ENCODE measurements at regions not wholly inside any gene's neighbourhood (a gene's known extent, or its start where the extent isn't known, plus 50 kb on each side); places are given as distances from the start of the nearest gene placed in this dataset.

DNA sequence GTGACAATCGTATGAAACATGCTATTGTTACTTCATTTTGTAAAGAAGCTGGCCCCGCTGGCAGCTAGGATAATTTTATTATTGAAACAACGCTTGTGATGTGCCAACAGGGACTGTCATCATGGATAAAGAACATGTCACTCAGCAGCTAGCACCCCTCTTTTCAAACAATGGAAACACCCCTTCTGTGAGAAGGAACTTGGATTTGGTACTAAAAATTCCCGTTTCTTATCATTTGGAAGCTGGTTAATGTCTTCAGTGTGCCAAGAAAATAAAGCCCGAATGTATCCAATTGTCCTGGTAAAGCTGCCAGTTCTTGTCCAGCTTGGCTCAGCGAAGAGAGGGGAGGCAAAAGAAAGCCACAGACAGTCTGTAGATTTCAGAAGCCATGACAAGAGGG, 186.6 kb downstream of the PHLDA1 start:
- Histone ChIP-seq H3K27ac (ENCODE audit: low read depth, low read length) (no peak overlapping the region), H3K36me3 (ENCODE audit: control insufficient read depth in 5 of 5, insufficient read depth in 5 of 5, low read length in 5 of 5) (no peaks in the 10 kb centered on the region), H3K4me3 (ENCODE audit: low read depth in 1 of 5, low read length in 5 of 5) (no peak overlapping the region), H3K9me3 (ENCODE audit: control insufficient read depth in 5 of 5, low read length in 5 of 5) (peaks cover 0 to 8% (median 3%) of the 10 kb centered on the region in 5 donors), H3K27me3 (ENCODE audit: control insufficient read depth in 5 of 5, insufficient read depth in 4 of 5, low read length in 5 of 5) (no peaks in the 10 kb centered on the region), H3K9ac (ENCODE audit: low read length in 5 of 5) (no peak overlapping the region), H3K4me1 (ENCODE audit: control insufficient read depth in 5 of 5, insufficient read depth in 5 of 5, low read length in 5 of 5) (peaks cover 0 to 5% (median 3%) of the 10 kb centered on the region in 5 donors)

DNA sequence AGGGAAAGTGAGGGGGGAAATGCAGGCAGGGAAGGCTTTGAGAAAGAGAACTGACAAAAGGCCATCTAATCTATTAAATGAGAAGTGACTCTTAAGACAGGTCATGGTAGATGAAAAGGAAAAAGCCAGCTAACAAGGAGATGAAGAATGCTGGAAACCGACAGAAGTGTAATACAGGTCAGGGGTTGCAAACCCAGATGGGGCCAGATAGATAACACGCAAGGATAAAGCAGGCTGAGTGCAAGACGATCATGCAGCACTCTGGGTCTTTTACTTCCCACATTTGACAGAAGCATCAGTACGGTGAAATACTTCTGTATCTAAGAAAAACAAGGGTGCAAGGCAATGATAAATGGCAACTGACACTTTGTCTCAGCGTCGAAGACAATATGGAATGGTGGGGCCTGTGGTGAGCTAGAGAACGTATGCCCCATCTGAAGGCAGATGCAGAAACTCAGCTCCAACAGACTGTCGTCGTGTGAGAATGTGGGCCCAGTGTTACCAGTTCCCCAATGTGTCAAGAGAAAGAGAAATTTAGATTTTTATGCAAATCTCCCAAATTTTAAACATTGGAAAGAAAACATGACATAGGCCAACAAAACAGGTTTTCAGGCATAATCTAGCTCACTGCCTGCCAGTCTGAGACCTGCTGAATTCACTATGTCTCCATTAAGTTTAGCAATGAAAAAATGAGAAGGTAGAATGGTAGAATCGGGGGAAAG, 187.4 kb downstream of the PHLDA1 start:
- H3K4me3 ChIP-seq (ENCODE audit: low read depth in 1 of 5, low read length in 5 of 5), result no peak overlapping the region
- peaks cover 0 to 8% (median 3%) of the 10 kb centered on the region in 5 donors for H3K9me3 ChIP-seq (ENCODE audit: control insufficient read depth in 5 of 5, low read length in 5 of 5)
- no peaks in the 10 kb centered on the region for H3K27me3 ChIP-seq (ENCODE audit: control insufficient read depth in 5 of 5, insufficient read depth in 4 of 5, low read length in 5 of 5)
- no peak overlapping the region for H3K9ac ChIP-seq (ENCODE audit: low read length in 5 of 5)
- H3K27ac ChIP-seq (ENCODE audit: low read depth, low read length), result no peak overlapping the region
- no peaks in the 10 kb centered on the region for H3K36me3 ChIP-seq (ENCODE audit: control insufficient read depth in 5 of 5, insufficient read depth in 5 of 5, low read length in 5 of 5)
- peaks cover 0 to 5% (median 3%) of the 10 kb centered on the region in 5 donors for H3K4me1 ChIP-seq (ENCODE audit: control insufficient read depth in 5 of 5, insufficient read depth in 5 of 5, low read length in 5 of 5)

DNA sequence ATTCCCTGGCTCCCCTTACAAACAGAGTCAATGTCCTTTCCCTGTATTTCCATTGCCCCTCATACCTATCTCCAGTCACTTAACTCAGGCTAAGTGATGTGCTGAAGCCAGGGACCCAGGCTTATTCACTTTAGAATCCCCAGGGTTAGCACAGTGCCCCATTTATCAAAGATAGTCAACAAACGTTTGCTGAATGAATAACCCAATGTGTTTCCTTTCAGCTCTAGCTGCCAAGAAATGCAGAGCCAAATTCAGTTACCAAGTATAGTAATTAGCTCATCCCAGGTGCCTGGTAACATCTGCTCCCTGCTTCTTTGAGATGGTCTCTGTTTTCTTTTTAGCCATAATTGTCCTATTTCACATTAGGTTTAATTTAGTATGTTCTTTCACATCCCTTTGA, 189.5 kb downstream of the PHLDA1 start:
- no peaks in the 10 kb centered on the region for H3K4me1 ChIP-seq (ENCODE audit: control insufficient read depth in 5 of 5, insufficient read depth in 5 of 5, low read length in 5 of 5)
- H3K9ac ChIP-seq (ENCODE audit: low read length in 5 of 5), result no peak overlapping the region
- no peak overlapping the region for H3K4me3 ChIP-seq (ENCODE audit: low read depth in 1 of 5, low read length in 5 of 5)
- H3K27ac ChIP-seq (ENCODE audit: low read depth, low read length), result no peak overlapping the region
- H3K27me3 ChIP-seq (ENCODE audit: control insufficient read depth in 5 of 5, insufficient read depth in 4 of 5, low read length in 5 of 5), result no peaks in the 10 kb centered on the region
- H3K36me3 ChIP-seq (ENCODE audit: control insufficient read depth in 5 of 5, insufficient read depth in 5 of 5, low read length in 5 of 5), result no peaks in the 10 kb centered on the region
- peaks cover 0 to 8% (median 3%) of the 10 kb centered on the region in 5 donors for H3K9me3 ChIP-seq (ENCODE audit: control insufficient read depth in 5 of 5, low read length in 5 of 5)

DNA sequence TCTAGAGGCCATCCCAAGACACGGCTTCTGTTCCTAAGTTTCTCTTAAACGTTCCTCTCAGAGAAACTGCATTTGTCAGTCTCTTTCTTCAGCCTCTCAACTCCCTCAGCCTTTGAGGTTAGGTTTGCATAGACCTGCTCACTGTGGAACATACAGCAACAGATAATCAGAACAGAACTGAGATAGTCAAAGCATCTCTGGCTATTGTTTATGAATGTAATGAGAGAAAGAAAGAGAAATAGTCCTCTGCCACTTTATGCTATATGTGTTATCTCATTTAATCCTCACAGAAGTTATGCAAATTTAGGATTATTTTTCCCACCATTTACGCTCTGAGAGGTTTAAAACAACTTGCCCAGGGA, 190.6 kb downstream of the PHLDA1 start:
- Histone ChIP-seq H3K9ac (ENCODE audit: low read length in 5 of 5) (no peak overlapping the region), H3K27ac (ENCODE audit: low read depth, low read length) (no peak overlapping the region), H3K4me1 (ENCODE audit: control insufficient read depth in 5 of 5, insufficient read depth in 5 of 5, low read length in 5 of 5) (no peaks in the 10 kb centered on the region), H3K4me3 (ENCODE audit: low read depth in 1 of 5, low read length in 5 of 5) (no peak overlapping the region), H3K27me3 (ENCODE audit: control insufficient read depth in 5 of 5, insufficient read depth in 4 of 5, low read length in 5 of 5) (no peaks in the 10 kb centered on the region), H3K36me3 (ENCODE audit: control insufficient read depth in 5 of 5, insufficient read depth in 5 of 5, low read length in 5 of 5) (no peaks in the 10 kb centered on the region), H3K9me3 (ENCODE audit: control insufficient read depth in 5 of 5, low read length in 5 of 5) (peaks cover 0 to 3% (median 0%) of the 10 kb centered on the region in 5 donors)

DNA sequence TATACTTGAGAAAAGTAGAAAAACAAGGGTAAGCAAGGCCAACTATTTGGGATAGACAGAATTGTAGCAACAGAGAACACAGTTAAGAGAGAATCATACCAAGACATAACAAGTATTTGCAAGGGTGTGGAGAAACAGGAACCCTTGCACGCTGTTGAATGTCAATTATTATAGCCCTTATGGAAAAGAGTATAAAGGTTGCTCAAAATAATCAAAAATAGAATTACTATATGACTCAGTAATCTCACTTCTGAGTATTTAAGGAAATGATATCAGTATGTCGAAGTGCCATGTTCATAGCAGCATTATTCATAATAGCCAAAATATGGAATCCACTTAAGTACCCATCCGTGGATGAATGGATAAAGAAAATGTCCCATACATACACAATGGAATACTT, 193.3 kb downstream of the PHLDA1 start:
- Histone ChIP-seq H3K36me3 (ENCODE audit: control insufficient read depth in 5 of 5, insufficient read depth in 5 of 5, low read length in 5 of 5) (no peaks in the 10 kb centered on the region), H3K9ac (ENCODE audit: low read length in 5 of 5) (no peak overlapping the region), H3K27me3 (ENCODE audit: control insufficient read depth in 5 of 5, insufficient read depth in 4 of 5, low read length in 5 of 5) (no peaks in the 10 kb centered on the region), H3K4me3 (ENCODE audit: low read depth in 1 of 5, low read length in 5 of 5) (no peak overlapping the region), H3K4me1 (ENCODE audit: control insufficient read depth in 5 of 5, insufficient read depth in 5 of 5, low read length in 5 of 5) (no peaks in the 10 kb centered on the region), H3K27ac (ENCODE audit: low read depth, low read length) (no peak overlapping the region), H3K9me3 (ENCODE audit: control insufficient read depth in 5 of 5, low read length in 5 of 5) (no peaks in the 10 kb centered on the region)

DNA sequence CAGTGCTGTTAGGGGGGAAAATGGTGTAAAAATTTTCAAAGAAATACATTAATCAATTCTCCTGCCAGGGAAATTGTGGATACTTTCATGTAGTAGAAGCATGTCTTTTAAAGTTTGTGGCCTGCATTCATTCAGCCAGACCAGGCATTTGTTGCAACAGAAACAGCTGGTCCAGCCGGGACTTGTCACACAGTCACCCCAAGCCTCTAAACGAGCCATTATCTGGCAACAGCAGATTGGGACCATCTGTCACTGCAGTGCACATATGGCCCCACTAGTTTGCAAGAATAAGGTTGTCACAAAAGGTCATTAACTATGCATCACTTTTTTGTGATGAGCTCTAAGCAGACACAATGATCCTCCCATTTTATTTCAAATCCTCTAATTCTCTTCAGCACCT, 193.9 kb downstream of the PHLDA1 start:
- Histone ChIP-seq H3K27ac (ENCODE audit: low read depth, low read length) (no peak overlapping the region), H3K4me3 (ENCODE audit: low read depth in 1 of 5, low read length in 5 of 5) (no peak overlapping the region), H3K4me1 (ENCODE audit: control insufficient read depth in 5 of 5, insufficient read depth in 5 of 5, low read length in 5 of 5) (no peaks in the 10 kb centered on the region), H3K9me3 (ENCODE audit: control insufficient read depth in 5 of 5, low read length in 5 of 5) (no peaks in the 10 kb centered on the region), H3K9ac (ENCODE audit: low read length in 5 of 5) (no peak overlapping the region), H3K36me3 (ENCODE audit: control insufficient read depth in 5 of 5, insufficient read depth in 5 of 5, low read length in 5 of 5) (no peaks in the 10 kb centered on the region), H3K27me3 (ENCODE audit: control insufficient read depth in 5 of 5, insufficient read depth in 4 of 5, low read length in 5 of 5) (no peaks in the 10 kb centered on the region)

DNA sequence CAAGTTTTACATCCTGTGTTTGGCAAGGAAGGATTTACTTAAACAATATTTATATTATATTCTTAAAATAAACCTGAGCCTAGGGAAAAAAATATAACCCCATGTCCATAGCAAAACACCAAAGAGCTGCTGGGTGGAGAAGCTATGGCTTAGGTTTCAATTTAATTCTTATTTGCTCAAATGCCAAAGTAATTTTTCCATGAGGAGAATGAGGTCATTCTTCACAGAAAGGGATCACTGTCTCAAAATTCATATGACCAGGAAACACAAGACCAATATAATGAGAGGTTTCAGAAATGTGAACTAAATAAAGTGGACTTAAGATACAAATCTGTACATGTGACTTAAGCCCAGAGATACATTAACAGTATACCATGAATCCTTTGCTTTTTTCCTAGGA, 195.0 kb downstream of the PHLDA1 start:
- Histone ChIP-seq H3K9ac (ENCODE audit: low read length in 5 of 5) (no peak overlapping the region), H3K4me1 (ENCODE audit: control insufficient read depth in 5 of 5, insufficient read depth in 5 of 5, low read length in 5 of 5) (peaks cover 0 to under 1% (median 0%) of the 10 kb centered on the region in 5 donors), H3K27me3 (ENCODE audit: control insufficient read depth in 5 of 5, insufficient read depth in 4 of 5, low read length in 5 of 5) (no peaks in the 10 kb centered on the region), H3K36me3 (ENCODE audit: control insufficient read depth in 5 of 5, insufficient read depth in 5 of 5, low read length in 5 of 5) (no peaks in the 10 kb centered on the region), H3K27ac (ENCODE audit: low read depth, low read length) (no peak overlapping the region), H3K9me3 (ENCODE audit: control insufficient read depth in 5 of 5, low read length in 5 of 5) (no peaks in the 10 kb centered on the region), H3K4me3 (ENCODE audit: low read depth in 1 of 5, low read length in 5 of 5) (no peak overlapping the region)

DNA sequence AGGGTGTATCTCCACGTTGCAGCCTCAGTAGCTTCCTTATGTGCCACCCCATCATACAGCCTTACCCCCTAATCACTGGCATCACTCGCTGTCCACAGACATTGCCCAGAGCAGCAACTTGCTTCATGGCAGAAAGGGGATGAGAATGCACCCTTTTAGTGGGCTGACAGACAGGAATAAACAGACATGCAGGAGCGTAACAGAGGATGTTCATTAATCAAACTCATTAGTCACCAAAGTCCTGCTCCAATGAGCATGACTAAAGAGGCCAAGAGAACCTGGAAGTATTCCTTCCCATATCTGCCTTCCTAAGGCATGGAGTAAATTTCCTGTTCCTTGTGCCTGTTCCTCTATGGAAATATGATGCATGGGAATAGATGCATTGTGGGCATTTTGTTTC, 197.0 kb downstream of the PHLDA1 start:
- Histone ChIP-seq H3K9ac (ENCODE audit: low read length in 5 of 5) (no peak overlapping the region), H3K4me3 (ENCODE audit: low read depth in 1 of 5, low read length in 5 of 5) (no peak overlapping the region), H3K4me1 (ENCODE audit: control insufficient read depth in 5 of 5, insufficient read depth in 5 of 5, low read length in 5 of 5) (peaks cover 0 to 3% (median 0%) of the 10 kb centered on the region in 5 donors), H3K27me3 (ENCODE audit: control insufficient read depth in 5 of 5, insufficient read depth in 4 of 5, low read length in 5 of 5) (no peaks in the 10 kb centered on the region), H3K27ac (ENCODE audit: low read depth, low read length) (no peak overlapping the region), H3K36me3 (ENCODE audit: control insufficient read depth in 5 of 5, insufficient read depth in 5 of 5, low read length in 5 of 5) (no peaks in the 10 kb centered on the region), H3K9me3 (ENCODE audit: control insufficient read depth in 5 of 5, low read length in 5 of 5) (no peaks in the 10 kb centered on the region)

DNA sequence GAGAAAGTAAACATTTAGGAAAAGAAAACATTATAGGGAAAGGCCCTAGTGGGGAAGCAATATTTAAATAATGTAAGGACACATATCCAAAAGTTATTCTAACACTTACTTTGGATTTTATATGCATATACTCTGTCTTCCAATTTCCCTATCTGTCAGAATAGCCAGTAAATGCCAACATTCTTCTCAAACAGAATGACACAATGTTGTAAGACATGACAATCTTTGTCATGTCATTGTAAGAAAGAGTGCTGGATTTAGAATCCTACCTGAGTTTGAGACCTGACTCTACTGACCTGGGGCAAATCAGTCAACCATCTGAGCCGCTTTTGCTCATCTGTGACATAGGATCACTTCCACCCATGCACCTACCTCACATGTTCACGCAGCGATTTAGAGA, 198.3 kb downstream of the PHLDA1 start:
- H3K27ac ChIP-seq (ENCODE audit: low read depth, low read length), result no peak overlapping the region
- H3K4me3 ChIP-seq (ENCODE audit: low read depth in 1 of 5, low read length in 5 of 5), result no peak overlapping the region
- no peaks in the 10 kb centered on the region for H3K36me3 ChIP-seq (ENCODE audit: control insufficient read depth in 5 of 5, insufficient read depth in 5 of 5, low read length in 5 of 5)
- H3K9me3 ChIP-seq (ENCODE audit: control insufficient read depth in 5 of 5, low read length in 5 of 5), result peaks cover 0 to 4% (median 0%) of the 10 kb centered on the region in 5 donors
- H3K9ac ChIP-seq (ENCODE audit: low read length in 5 of 5), result no peak overlapping the region
- peaks cover 0 to 3% (median 0%) of the 10 kb centered on the region in 5 donors for H3K4me1 ChIP-seq (ENCODE audit: control insufficient read depth in 5 of 5, insufficient read depth in 5 of 5, low read length in 5 of 5)
- H3K27me3 ChIP-seq (ENCODE audit: control insufficient read depth in 5 of 5, insufficient read depth in 4 of 5, low read length in 5 of 5), result no peaks in the 10 kb centered on the region

DNA sequence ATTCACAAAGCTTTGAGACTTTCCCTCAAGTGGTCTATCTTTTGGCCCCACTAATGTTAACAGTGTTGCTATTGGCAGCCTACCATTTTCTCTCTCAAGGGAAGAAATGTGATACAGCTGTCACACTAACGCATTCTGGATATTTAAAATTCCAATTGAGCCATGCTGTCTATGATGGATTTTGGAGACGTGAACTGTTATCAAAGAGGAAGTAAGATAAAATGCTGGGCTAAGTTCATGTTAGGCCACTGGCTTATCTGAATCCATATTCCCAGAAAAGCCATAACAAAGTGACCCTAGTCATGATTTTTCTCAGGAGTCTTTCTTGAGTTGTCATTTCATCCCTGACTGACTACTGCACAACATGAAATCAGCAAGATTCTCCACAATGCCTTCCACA, 200.2 kb downstream of the PHLDA1 start:
- Histone ChIP-seq H3K9me3 (ENCODE audit: control insufficient read depth in 5 of 5, low read length in 5 of 5) (peaks cover 0 to 4% (median 0%) of the 10 kb centered on the region in 5 donors), H3K27ac (ENCODE audit: low read depth, low read length) (no peak overlapping the region), H3K27me3 (ENCODE audit: control insufficient read depth in 5 of 5, insufficient read depth in 4 of 5, low read length in 5 of 5) (no peaks in the 10 kb centered on the region), H3K9ac (ENCODE audit: low read length in 5 of 5) (no peak overlapping the region), H3K36me3 (ENCODE audit: control insufficient read depth in 5 of 5, insufficient read depth in 5 of 5, low read length in 5 of 5) (no peaks in the 10 kb centered on the region), H3K4me3 (ENCODE audit: low read depth in 1 of 5, low read length in 5 of 5) (no peak overlapping the region), H3K4me1 (ENCODE audit: control insufficient read depth in 5 of 5, insufficient read depth in 5 of 5, low read length in 5 of 5) (peaks cover 0 to 3% (median 0%) of the 10 kb centered on the region in 5 donors)

Measured in subcutaneous abdominal adipose tissue (tissue), 5 donors.